Central memory CD8-positive, alpha-beta T cell (primary cell): ENCODE measurements at regions not wholly inside any gene's neighbourhood (a gene's known extent, or its start where the extent isn't known, plus 50 kb on each side); places are given as distances from the start of the nearest gene placed in this dataset.

Experiments
- ATAC-seq: fragments of 150-1000 bp; cut with Tn5 transposase; replicated peaks from 2 replicates; pipeline ENCODE4 v1.10.0; 2022; ENCODE audit warnings: mild to moderate bottlenecking, moderate FRiP score, moderate number of reproducible peaks; ENCODE audit not compliant: poor library complexity, severe bottlenecking; ENCODE audit errors: extremely low read depth
- DNase-seq, 2 donors: peaks; one replicate each; pipeline ENCODE4 v3.0.0; 2021; ENCODE audit warnings: low spot score in 2 of 2
- H3K27ac Mint-ChIP-seq: one replicate; pipeline ENCODE4 v1.8.0; 2022; ENCODE audit warnings: low read depth, mild to moderate bottlenecking, moderate library complexity, mixed read lengths
- H3K27me3 Mint-ChIP-seq: one replicate; pipeline ENCODE4 v1.8.0; 2022; ENCODE audit warnings: mixed read lengths
- H3K36me3 Mint-ChIP-seq: one replicate; pipeline ENCODE4 v1.8.0; 2022; ENCODE audit warnings: mild to moderate bottlenecking, moderate library complexity, mixed read lengths; ENCODE audit not compliant: insufficient read depth
- H3K4me1 Mint-ChIP-seq: one replicate; pipeline ENCODE4 v1.8.0; 2022; ENCODE audit warnings: mixed read lengths
- H3K4me3 Mint-ChIP-seq: one replicate; pipeline ENCODE4 v1.8.0; 2022; ENCODE audit warnings: mild to moderate bottlenecking, moderate library complexity, mixed read lengths
- H3K9me3 Mint-ChIP-seq: one replicate; pipeline ENCODE4 v1.8.0; 2022; ENCODE audit warnings: mixed read lengths

- no peaks in the 10 kb centered on the region for H3K4me1 Mint-ChIP-seq
- no peak for ATAC-seq
- H3K4me3 Mint-ChIP-seq = no peak overlapping the region
- H3K27me3 Mint-ChIP-seq = no peaks in the 10 kb centered on the region
- DNase-seq = no peak
- no peak overlapping the region for H3K27ac Mint-ChIP-seq
- H3K9me3 Mint-ChIP-seq = peaks cover 24% of the 10 kb centered on the region
- no peaks in the 10 kb centered on the region for H3K36me3 Mint-ChIP-seq
Observed at GRCh38 chr12:115078990-115079389, 395.0 kb upstream of the TBX3 start.

- no peaks in the 10 kb centered on the region for H3K36me3 Mint-ChIP-seq
- ATAC-seq = no peak
- peaks cover 24% of the 10 kb centered on the region for H3K9me3 Mint-ChIP-seq
- H3K27me3 Mint-ChIP-seq = no peaks in the 10 kb centered on the region
- no peaks in the 10 kb centered on the region for H3K4me1 Mint-ChIP-seq
- no peak overlapping the region for H3K4me3 Mint-ChIP-seq
- H3K27ac Mint-ChIP-seq = no peak overlapping the region
- DNase-seq = no peak
Observed at GRCh38 chr12:115078334-115078733, 394.4 kb upstream of the TBX3 start.

DNA sequence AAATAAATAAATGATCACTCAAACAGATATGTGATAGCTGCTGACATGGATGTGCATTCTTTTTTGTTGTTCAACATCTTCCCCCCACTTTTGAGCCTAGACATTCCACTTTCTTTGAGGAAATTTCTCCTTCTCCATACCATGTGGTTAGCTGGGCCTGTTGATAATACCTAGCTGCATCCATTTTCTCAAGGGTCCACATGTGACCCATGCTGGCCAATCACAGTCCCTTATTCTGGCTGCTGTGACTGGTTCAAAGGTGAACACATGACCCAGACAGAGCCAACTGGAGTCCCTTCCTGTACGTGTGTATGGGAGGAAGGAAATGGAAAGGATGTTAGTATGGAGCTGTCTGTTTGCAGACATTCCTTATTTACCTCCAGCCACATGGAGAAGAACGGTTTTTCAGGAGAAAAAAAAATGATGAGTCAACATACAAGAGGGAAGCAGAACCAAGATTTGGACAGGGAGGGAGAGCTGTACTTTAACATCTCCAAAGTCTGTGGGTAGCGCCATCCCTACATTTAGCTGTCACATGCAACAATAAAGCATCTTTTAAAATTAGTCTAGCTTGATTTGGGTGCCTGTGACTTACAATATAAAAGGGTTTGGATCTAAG lies 391.7 kb upstream of the TBX3 start:
- H3K27ac Mint-ChIP-seq = no peak overlapping the region
- no peaks in the 10 kb centered on the region for H3K36me3 Mint-ChIP-seq
- no peak for ATAC-seq
- H3K27me3 Mint-ChIP-seq = no peaks in the 10 kb centered on the region
- no peaks in the 10 kb centered on the region for H3K4me1 Mint-ChIP-seq
- H3K4me3 Mint-ChIP-seq = no peak overlapping the region
- DNase-seq = no peak
- H3K9me3 Mint-ChIP-seq = peaks cover 28% of the 10 kb centered on the region

GRCh38 chr12:115074617-115075016 lies 390.6 kb upstream of the TBX3 start:
- H3K27me3 Mint-ChIP-seq = no peaks in the 10 kb centered on the region
- no peaks in the 10 kb centered on the region for H3K36me3 Mint-ChIP-seq
- no peak overlapping the region for H3K27ac Mint-ChIP-seq
- no peaks in the 10 kb centered on the region for H3K4me1 Mint-ChIP-seq
- DNase-seq (no peak), ATAC-seq (no peak)
- H3K9me3 Mint-ChIP-seq = peaks cover 34% of the 10 kb centered on the region
- no peak overlapping the region for H3K4me3 Mint-ChIP-seq

GRCh38 chr12:115072712-115073111 lies 388.7 kb upstream of the TBX3 start:
- H3K4me3 Mint-ChIP-seq = no peak overlapping the region
- no peak for ATAC-seq

DNA sequence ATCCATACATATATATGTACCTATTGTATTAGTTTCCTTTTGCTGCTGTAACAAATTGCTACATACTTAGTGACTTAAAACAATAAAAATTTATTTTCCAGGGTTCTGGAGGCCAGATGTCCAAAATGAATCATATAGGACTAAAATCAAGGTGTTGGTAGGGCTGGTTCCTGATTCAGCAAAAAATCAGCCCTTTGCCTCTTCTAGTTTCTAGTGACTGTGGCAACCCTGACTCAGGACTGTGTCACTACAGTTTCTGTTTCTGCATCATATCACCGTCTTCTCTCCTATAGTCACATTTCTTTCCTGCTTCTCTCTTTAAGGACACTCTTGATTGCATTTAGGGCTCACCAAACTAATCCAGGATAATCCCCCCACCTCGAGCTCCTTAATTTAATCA lies 386.3 kb upstream of the TBX3 start:
- H3K4me1 Mint-ChIP-seq = no peaks in the 10 kb centered on the region
- no peak for ATAC-seq
- no peak overlapping the region for H3K27ac Mint-ChIP-seq
- no peak overlapping the region for H3K4me3 Mint-ChIP-seq
- peaks cover 10% of the 10 kb centered on the region for H3K9me3 Mint-ChIP-seq
- no peaks in the 10 kb centered on the region for H3K27me3 Mint-ChIP-seq
- no peaks in the 10 kb centered on the region for H3K36me3 Mint-ChIP-seq
- DNase-seq = no peak

More at GRCh38 chr12:115072712-115073111, 388.7 kb upstream of the TBX3 start:
- H3K36me3 Mint-ChIP-seq = no peaks in the 10 kb centered on the region
- no peaks in the 10 kb centered on the region for H3K4me1 Mint-ChIP-seq
- H3K9me3 Mint-ChIP-seq = peaks cover 27% of the 10 kb centered on the region
- H3K27me3 Mint-ChIP-seq = no peaks in the 10 kb centered on the region
- no peak for DNase-seq
- H3K27ac Mint-ChIP-seq = no peak overlapping the region

DNA sequence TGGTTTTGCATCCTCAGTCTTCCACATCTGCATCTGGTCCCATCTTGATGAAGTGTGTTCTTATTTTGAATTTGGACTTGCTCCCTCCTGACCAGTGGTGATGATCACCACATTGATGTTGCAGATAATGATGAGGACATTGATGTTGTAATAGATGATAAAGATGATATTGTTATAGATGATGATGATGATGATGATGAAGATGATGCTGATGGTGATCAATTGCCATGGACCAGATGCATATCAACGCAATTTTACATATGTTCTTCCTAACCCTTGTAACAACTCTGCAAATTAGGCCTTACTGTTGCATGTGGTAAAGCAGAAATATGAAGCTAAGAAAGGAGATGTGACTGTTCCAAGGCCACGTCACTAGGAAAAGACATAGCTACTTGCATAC lies 380.3 kb upstream of the TBX3 start:
- no peak overlapping the region for H3K27ac Mint-ChIP-seq
- peaks cover 5% of the 10 kb centered on the region for H3K9me3 Mint-ChIP-seq
- ATAC-seq (no peak), DNase-seq (no peak)
- H3K36me3 Mint-ChIP-seq = no peaks in the 10 kb centered on the region
- H3K27me3 Mint-ChIP-seq = no peaks in the 10 kb centered on the region
- H3K4me1 Mint-ChIP-seq = no peaks in the 10 kb centered on the region
- no peak overlapping the region for H3K4me3 Mint-ChIP-seq

- ATAC-seq (no peak), DNase-seq (no peak)
- Mint-ChIP-seq H3K9me3 (peaks cover 12% of the 10 kb centered on the region), H3K4me3 (no peak overlapping the region), H3K36me3 (no peaks in the 10 kb centered on the region), H3K27me3 (no peaks in the 10 kb centered on the region), H3K27ac (no peak overlapping the region), H3K4me1 (no peaks in the 10 kb centered on the region)
Observed at GRCh38 chr12:115062741-115063140, 378.8 kb upstream of the TBX3 start.

DNA sequence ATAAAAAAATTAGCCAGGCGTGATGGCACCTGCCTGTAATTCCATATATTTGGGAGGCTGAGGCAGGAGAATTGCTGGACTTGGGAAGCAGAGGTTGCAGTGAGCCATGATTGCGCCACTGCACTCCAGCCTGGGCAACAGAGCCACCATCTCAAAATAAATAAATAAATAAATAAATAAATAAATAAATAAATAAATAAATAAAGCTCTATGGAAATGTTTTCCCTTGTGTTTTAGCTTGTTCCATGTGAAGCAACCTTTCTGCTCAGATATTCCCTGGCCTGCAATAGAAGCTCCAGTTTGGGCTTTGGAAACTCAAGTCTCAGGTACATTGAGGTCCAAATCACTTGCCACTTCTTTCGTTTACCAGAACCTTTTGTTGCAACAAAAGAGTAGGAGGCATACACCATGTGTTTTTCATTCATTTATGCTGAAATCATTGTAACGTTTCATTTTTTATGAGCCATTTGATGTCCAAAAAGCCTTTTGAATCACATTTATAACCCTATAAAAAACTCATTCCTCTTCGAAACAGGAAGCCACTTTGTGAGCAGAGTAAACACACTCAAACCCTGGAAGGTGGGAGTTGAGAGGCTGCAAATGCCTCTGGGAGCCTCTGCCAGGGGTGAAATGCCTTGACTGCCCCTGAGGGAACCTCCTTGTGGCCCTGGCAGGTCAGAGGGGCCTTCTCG lies 376.6 kb upstream of the TBX3 start:
- Mint-ChIP-seq H3K4me3 (no peak overlapping the region), H3K9me3 (peaks cover 18% of the 10 kb centered on the region), H3K27me3 (no peaks in the 10 kb centered on the region), H3K27ac (no peak overlapping the region), H3K36me3 (no peaks in the 10 kb centered on the region), H3K4me1 (no peaks in the 10 kb centered on the region)
- DNase-seq = no peak
- ATAC-seq = no peak

DNA sequence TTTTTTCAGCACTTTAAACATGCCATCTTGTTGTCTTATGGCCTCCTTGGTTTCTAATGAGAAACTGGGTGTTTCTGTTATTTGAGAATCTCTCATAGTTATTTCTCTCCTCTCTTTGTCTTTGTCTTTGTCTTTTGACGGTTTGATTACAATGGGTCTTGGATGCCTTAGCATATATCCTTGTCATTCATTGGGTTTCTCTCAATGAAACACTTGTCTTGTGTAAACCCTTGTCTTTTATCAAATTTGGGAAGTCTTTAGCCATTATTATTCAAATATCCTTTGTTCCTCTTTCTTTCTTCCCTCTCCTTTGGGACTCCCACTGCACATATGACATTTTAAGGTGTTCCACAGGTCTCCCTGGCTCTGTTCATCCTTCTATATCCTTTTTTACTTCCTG lies 373.5 kb upstream of the TBX3 start:
- H3K4me1 Mint-ChIP-seq = no peaks in the 10 kb centered on the region
- H3K9me3 Mint-ChIP-seq = peaks cover 23% of the 10 kb centered on the region
- H3K27me3 Mint-ChIP-seq = no peaks in the 10 kb centered on the region
- ATAC-seq (no peak), DNase-seq (no peak)
- no peak overlapping the region for H3K27ac Mint-ChIP-seq
- H3K4me3 Mint-ChIP-seq = no peak overlapping the region
- no peaks in the 10 kb centered on the region for H3K36me3 Mint-ChIP-seq

DNA sequence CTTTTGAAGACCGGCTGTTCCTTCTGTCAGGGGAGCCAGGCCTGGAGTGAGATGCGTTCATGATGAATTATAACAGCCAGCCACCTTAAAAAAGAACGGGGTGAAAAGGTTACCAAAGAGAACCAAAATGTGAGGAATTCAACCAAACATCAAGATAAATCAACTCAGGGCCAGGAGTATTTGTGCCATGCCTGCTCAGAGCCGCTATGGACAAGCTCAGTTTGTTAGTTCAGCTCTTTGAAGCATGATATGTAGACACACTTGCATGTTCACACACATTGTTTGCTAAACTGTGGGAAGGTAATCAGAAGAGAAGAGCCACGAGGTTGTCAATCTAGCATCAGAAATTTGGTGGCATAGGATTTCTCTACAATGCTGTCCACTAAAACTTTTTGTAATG lies 367.4 kb upstream of the TBX3 start:
- Mint-ChIP-seq H3K27ac (no peak overlapping the region), H3K4me3 (no peak overlapping the region), H3K27me3 (no peaks in the 10 kb centered on the region), H3K4me1 (no peaks in the 10 kb centered on the region), H3K36me3 (no peaks in the 10 kb centered on the region), H3K9me3 (peaks cover 16% of the 10 kb centered on the region)
- ATAC-seq (no peak), DNase-seq (no peak)

DNA sequence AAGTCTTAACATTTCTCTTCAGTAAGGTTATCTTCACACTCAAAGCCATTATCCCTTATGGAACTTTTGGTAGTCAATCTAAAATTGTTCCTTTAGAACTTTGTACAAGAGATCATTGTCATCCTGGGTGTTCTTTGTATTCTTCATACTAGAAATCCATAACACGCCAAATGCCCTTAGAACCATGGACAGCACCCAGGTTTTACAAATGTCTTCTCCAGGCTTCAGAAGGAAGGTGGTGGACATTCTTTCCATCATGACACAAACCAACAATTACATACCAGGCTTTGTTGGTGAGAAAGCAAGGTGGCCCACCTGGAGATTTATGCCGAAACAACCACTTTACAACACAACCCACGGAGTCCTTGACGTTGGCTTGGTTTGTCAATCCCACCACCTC lies 365.6 kb upstream of the TBX3 start:
- H3K9me3 Mint-ChIP-seq = peaks cover 7% of the 10 kb centered on the region
- DNase-seq = no peak
- ATAC-seq = no peak
- H3K36me3 Mint-ChIP-seq = no peaks in the 10 kb centered on the region
- H3K4me3 Mint-ChIP-seq = no peak overlapping the region
- no peak overlapping the region for H3K27ac Mint-ChIP-seq
- no peaks in the 10 kb centered on the region for H3K4me1 Mint-ChIP-seq
- no peaks in the 10 kb centered on the region for H3K27me3 Mint-ChIP-seq

DNA sequence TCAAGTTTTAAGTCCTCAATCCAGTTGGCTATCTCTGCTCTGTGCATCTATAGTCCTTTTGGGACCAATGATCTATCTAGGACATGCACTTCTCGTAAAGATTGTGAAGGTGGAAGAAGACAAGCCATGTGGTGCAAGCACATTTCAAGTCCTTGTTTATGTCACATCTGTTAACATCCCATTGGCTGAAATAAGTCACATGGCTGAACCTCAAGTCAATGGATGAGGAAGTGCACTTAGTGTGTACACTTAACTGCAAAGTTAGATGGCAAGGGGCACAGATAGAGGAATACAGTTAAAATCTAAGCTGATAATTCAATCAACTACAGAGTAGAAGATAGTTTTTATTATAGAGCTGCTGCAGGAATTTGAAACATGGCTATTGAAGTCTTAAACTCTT lies 362.8 kb upstream of the TBX3 start:
- DNase-seq (no peak), ATAC-seq (no peak)
- Mint-ChIP-seq H3K27ac (no peak overlapping the region), H3K4me3 (no peak overlapping the region), H3K27me3 (no peaks in the 10 kb centered on the region), H3K4me1 (no peaks in the 10 kb centered on the region), H3K9me3 (peaks cover 7% of the 10 kb centered on the region), H3K36me3 (peaks cover 1% of the 10 kb centered on the region)
